ENCODE measurements at regions not wholly inside any gene's neighbourhood (a gene's known extent, or its start where the extent isn't known, plus 50 kb on each side); places are given as distances from the start of the nearest gene placed in this dataset.

- POLR2A ChIA-PET, result no interaction called here
- H3K4me3 ChIP-seq (ENCODE audit: low read depth, low read length), result no peak overlapping the region
- no peaks in the 10 kb centered on the region for H3K36me3 ChIP-seq (ENCODE audit: control insufficient read depth in 2 of 2, insufficient read depth in 1 of 2, low read length in 2 of 2)
- CTCF ChIA-PET, result no interaction called here
- TF ChIP-seq ZNF510 (tag by site-specific recombination; IDR thresholded peaks at IDR 0.05; ENCODE audit: insufficient replicate concordance), result no peak
- no peak for TF ChIP-seq ZNF707 (tag by site-specific recombination; IDR thresholded peaks at IDR 0.05)
- TF ChIP-seq ATF2 (tag by site-specific recombination; IDR thresholded peaks at IDR 0.05; ENCODE audit: low read depth), result peak; percentile 72
- peak; percentile 72 for TF ChIP-seq ZNF629 (tag by site-specific recombination; IDR thresholded peaks at IDR 0.05)
- no peak for TF ChIP-seq SP2 (tag by site-specific recombination; IDR thresholded peaks at IDR 0.05)
- no peaks in the 10 kb centered on the region; the same call in 1 of the 2 replicates for H3K4me1 ChIP-seq (ENCODE audit: control insufficient read depth, insufficient read depth, low read length)
- H3K9me3 ChIP-seq (ENCODE audit: control insufficient read depth, insufficient read depth, low read depth, low read length), result no peaks in the 10 kb centered on the region
- H3K27ac ChIP-seq (ENCODE audit: extremely low read depth, low read depth, low read length), result no peak overlapping the region
Observed at GRCh38 chr20:19823216-19823615, 65.2 kb downstream of the RIN2 start.

GRCh38 chr20:19823971-19824370, 65.9 kb downstream of the RIN2 start:
- no peak overlapping the region for H3K27ac ChIP-seq (ENCODE audit: extremely low read depth, low read depth, low read length)
- ChIA-PET CTCF (interaction anchor here (0.8 kb wide), 2 partner anchors 8 to 66 kb away, joined by 3 read pairs; no protein-coding TSS in a partner anchor), POLR2A (no interaction called here)

GRCh38 chr20:19824861-19825260, 66.8 kb downstream of the RIN2 start:
- TF ChIP-seq PBX3 (CRISPR knock-in tag; IDR thresholded peaks at IDR 0.05) (no peak), ZNF155 (tag by site-specific recombination; IDR thresholded peaks at IDR 0.05) (no peak), ZNF768 (tag by site-specific recombination; IDR thresholded peaks at IDR 0.05) (no peak), ZNF600 (tag by site-specific recombination; IDR thresholded peaks at IDR 0.05) (no peak), ZNF10 (tag by site-specific recombination; IDR thresholded peaks at IDR 0.05) (no peak), ZNF645 (tag by site-specific recombination; IDR thresholded peaks at IDR 0.05) (no peak), ZNF449 (tag by site-specific recombination; IDR thresholded peaks at IDR 0.05) (no peak), ELK4 (IDR thresholded peaks at IDR 0.05; ENCODE audit: borderline replicate concordance, low read depth, low read length) (no peak), ZNF473 (tag by site-specific recombination; IDR thresholded peaks at IDR 0.05) (no peak)
- H3K36me3 ChIP-seq (ENCODE audit: control insufficient read depth in 2 of 2, insufficient read depth in 1 of 2, low read length in 2 of 2), result no peaks in the 10 kb centered on the region
- ChIA-PET CTCF (no interaction called here), POLR2A (no interaction called here)
- no peaks in the 10 kb centered on the region for H3K9me3 ChIP-seq (ENCODE audit: control insufficient read depth, insufficient read depth, low read depth, low read length)
- no peak overlapping the region for H3K4me3 ChIP-seq (ENCODE audit: low read depth, low read length)
- H3K4me1 ChIP-seq (ENCODE audit: control insufficient read depth, insufficient read depth, low read length), result no peaks in the 10 kb centered on the region; the same call in 1 of the 2 replicates
- H3K27ac ChIP-seq (ENCODE audit: extremely low read depth, low read depth, low read length), result no peak overlapping the region

More at GRCh38 chr20:19823971-19824370, 65.9 kb downstream of the RIN2 start:
- Histone ChIP-seq H3K4me3 (ENCODE audit: low read depth, low read length) (no peak overlapping the region), H3K9me3 (ENCODE audit: control insufficient read depth, insufficient read depth, low read depth, low read length) (no peaks in the 10 kb centered on the region), H3K36me3 (ENCODE audit: control insufficient read depth in 2 of 2, insufficient read depth in 1 of 2, low read length in 2 of 2) (no peaks in the 10 kb centered on the region), H3K4me1 (ENCODE audit: control insufficient read depth, insufficient read depth, low read length) (no peaks in the 10 kb centered on the region; the same call in 1 of the 2 replicates)
- TF ChIP-seq ZNF112 (tag by site-specific recombination; IDR thresholded peaks at IDR 0.05) (no peak), ZNF19 (tag by site-specific recombination; IDR thresholded peaks at IDR 0.05; ENCODE audit: low read depth) (no peak), ZNF48 (tag by site-specific recombination; IDR thresholded peaks at IDR 0.05) (no peak), ZNF776 (tag by site-specific recombination; IDR thresholded peaks at IDR 0.05; ENCODE audit: borderline replicate concordance) (no peak), GLIS1 (tag by site-specific recombination; IDR thresholded peaks at IDR 0.05) (peak; percentile 25; the same call in 1 of the 2 replicates), KLF9 (tag by site-specific recombination; IDR thresholded peaks at IDR 0.05; ENCODE audit: low read depth) (no peak)

All from HEK293 (cell line).